ENCODE measurements at regions not wholly inside any gene's neighbourhood (a gene's known extent, or its start where the extent isn't known, plus 50 kb on each side); places are given as distances from the start of the nearest gene placed in this dataset.

GRCh38 chr10:128398999-128399398 is 272.8 kb upstream of the MKI67 start:
- no peak for TF ChIP-seq FOXJ3 (CRISPR knock-in tag; IDR thresholded peaks at IDR 0.05)
- no peak for TF ChIP-seq CTCF (IDR thresholded peaks at IDR 0.05)
- no peak for TF ChIP-seq JUND (IDR thresholded peaks at IDR 0.05)
- no peak for TF ChIP-seq POLR2AphosphoS5 (IDR thresholded peaks at IDR 0.05; ENCODE audit: low read depth, low read length)
- TF ChIP-seq EZH2phosphoT487 (IDR thresholded peaks at IDR 0.05; ENCODE audit: borderline replicate concordance, low read depth): no peak
